Activated CD8-positive, alpha-beta T cell treated with anti-CD3 and anti-CD28 coated beads for 36 hours (primary cell): ENCODE measurements at regions not wholly inside any gene's neighbourhood (a gene's known extent, or its start where the extent isn't known, plus 50 kb on each side); places are given as distances from the start of the nearest gene placed in this dataset.

Source experiments
- ATAC-seq: fragments of 200-7000 bp; cut with Tn5 transposase; one replicate; pipeline ENCODE4 v1.10.0; 2021; ENCODE audit warnings: mild to moderate bottlenecking, moderate library complexity
- CTCF ChIA-PET: fragments of 350-600 bp; sonication (Branson Sonifier 250); formaldehyde crosslinking; loops from one replicate; lab custom pipeline; 2021; ENCODE audit warnings: antibody characterized with exemption; lab: Charles Lee
- POLR2A ChIA-PET: fragments of 350-600 bp; sonication (Branson Sonifier 250); formaldehyde crosslinking; loops from one replicate; lab custom pipeline; 2021; ENCODE audit warnings: antibody characterized with exemption; lab: Charles Lee
- DNase-seq: peaks from one replicate; pipeline ENCODE4 v3.0.0-alpha.2; 2020
- H3K27ac Mint-ChIP-seq: one replicate; pipeline ENCODE4 v1.8.0; 2021; ENCODE audit warnings: mild to moderate bottlenecking, mixed read lengths
- H3K27me3 Mint-ChIP-seq: one replicate; pipeline ENCODE4 v1.8.0; 2021; ENCODE audit warnings: mixed read lengths
- H3K36me3 Mint-ChIP-seq: one replicate; pipeline ENCODE4 v1.8.0; 2021; ENCODE audit warnings: low read depth, mixed read lengths
- H3K4me1 Mint-ChIP-seq: one replicate; pipeline ENCODE4 v1.8.0; 2021; ENCODE audit warnings: low read depth, mixed read lengths
- H3K4me3 Mint-ChIP-seq: one replicate; pipeline ENCODE4 v1.8.0; 2021; ENCODE audit warnings: mild to moderate bottlenecking, moderate library complexity, mixed read lengths
- H3K9me3 Mint-ChIP-seq: one replicate; pipeline ENCODE4 v1.8.0; 2021; ENCODE audit warnings: mixed read lengths
- intact Hi-C: fragments of 100-400 bp; cut with micrococcal nuclease; formaldehyde crosslinking; loops from one replicate; pipeline ENCODE4 v1.10.0; 2022
- TF ChIP-seq, protein P1 (sequence below): fragments of 200-600 bp; IDR thresholded peaks from one replicate; pipeline ENCODE4 v1.8.0; 2022; ENCODE audit warnings: antibody characterized with exemption, mild to moderate bottlenecking

DNA sequence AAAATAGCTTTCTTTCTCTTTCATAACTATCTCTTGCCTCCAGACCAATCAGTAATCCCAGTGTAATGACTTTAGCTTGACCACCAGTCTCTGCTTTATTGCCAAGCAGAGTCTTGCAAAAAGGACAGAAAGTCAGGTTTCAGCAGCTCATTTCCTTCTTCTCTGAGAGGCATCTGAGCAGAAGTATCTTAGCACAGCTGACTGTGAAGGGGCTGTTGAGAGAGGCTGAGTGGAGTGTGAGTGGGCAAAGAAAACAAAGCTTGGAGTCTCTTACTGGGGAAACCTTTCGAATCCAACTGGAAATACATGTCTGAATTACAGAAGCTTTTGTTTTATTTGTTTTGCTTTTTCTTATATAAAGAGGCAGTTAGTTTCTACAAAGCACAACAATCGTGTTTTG lies 170.3 kb upstream of the IGFBP7 start:
- Mint-ChIP-seq H3K4me1 (no peaks in the 10 kb centered on the region), H3K9me3 (no peaks in the 10 kb centered on the region), H3K27ac (no peak overlapping the region), H3K4me3 (no peak overlapping the region), H3K36me3 (no peaks in the 10 kb centered on the region), H3K27me3 (peaks cover 7% of the 10 kb centered on the region)
- ChIA-PET CTCF (no interaction called here), POLR2A (no interaction called here)
- DNase-seq: no peak
- TF ChIP-seq, protein P1, sequence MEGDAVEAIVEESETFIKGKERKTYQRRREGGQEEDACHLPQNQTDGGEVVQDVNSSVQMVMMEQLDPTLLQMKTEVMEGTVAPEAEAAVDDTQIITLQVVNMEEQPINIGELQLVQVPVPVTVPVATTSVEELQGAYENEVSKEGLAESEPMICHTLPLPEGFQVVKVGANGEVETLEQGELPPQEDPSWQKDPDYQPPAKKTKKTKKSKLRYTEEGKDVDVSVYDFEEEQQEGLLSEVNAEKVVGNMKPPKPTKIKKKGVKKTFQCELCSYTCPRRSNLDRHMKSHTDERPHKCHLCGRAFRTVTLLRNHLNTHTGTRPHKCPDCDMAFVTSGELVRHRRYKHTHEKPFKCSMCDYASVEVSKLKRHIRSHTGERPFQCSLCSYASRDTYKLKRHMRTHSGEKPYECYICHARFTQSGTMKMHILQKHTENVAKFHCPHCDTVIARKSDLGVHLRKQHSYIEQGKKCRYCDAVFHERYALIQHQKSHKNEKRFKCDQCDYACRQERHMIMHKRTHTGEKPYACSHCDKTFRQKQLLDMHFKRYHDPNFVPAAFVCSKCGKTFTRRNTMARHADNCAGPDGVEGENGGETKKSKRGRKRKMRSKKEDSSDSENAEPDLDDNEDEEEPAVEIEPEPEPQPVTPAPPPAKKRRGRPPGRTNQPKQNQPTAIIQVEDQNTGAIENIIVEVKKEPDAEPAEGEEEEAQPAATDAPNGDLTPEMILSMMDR: no peak
- intact Hi-C loops: no loop called here
- no peak for ATAC-seq

DNA sequence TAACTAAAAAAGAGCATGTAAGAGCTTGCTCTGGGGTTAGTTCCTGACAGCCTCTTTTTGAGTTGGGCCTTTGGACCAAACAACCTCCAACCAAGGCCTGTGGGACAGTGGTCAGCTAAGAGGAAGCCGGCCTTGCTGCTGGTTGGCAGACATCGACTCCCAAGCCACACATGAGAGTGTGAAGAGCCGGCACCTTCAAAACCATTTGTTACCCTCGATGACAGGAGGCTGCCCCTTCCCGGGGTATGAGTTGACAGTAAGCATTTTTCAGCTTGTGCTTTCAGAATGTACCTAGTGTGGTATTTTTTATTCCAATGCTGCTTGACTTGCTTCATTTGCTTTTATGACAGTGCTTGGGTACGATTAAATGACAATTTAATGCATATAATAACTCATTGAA lies 168.6 kb upstream of the IGFBP7 start:
- H3K27ac Mint-ChIP-seq: no peak overlapping the region
- DNase-seq (no peak), ATAC-seq (no peak)
- H3K4me3 Mint-ChIP-seq: no peak overlapping the region
- intact Hi-C loops: no loop called here
- H3K4me1 Mint-ChIP-seq: no peaks in the 10 kb centered on the region
- H3K36me3 Mint-ChIP-seq: no peaks in the 10 kb centered on the region
- H3K9me3 Mint-ChIP-seq: no peaks in the 10 kb centered on the region
- ChIA-PET CTCF (no interaction called here), POLR2A (no interaction called here)
- TF ChIP-seq, protein P1: no peak
- H3K27me3 Mint-ChIP-seq: peaks cover 7% of the 10 kb centered on the region

DNA sequence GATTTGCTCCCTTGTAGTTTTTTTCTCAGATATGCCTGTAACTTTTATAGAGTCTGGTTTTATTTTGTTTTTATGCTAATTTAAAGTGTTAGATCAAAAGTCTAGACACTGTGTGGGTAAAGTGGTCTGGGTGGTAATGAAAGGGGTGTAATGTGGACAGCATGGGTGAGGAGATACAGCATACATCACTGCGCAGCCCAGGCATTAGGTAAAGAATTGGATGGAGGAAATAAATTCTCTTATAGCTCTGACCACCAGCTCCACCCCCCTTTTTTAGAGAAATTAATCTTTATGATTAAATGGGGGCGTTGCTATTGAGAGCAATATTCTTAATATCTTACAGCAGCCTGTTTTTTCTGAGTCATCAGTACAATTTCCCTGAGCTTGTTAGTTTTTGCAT lies 163.9 kb upstream of the IGFBP7 start:
- peaks cover 2% of the 10 kb centered on the region for H3K27me3 Mint-ChIP-seq
- H3K27ac Mint-ChIP-seq: no peak overlapping the region
- TF ChIP-seq, protein P1: no peak
- ATAC-seq: no peak
- no peaks in the 10 kb centered on the region for H3K9me3 Mint-ChIP-seq
- no peaks in the 10 kb centered on the region for H3K4me1 Mint-ChIP-seq
- CTCF ChIA-PET: interaction anchor here (2.0 kb wide), 1 partner anchor 109 kb away, joined by 6 read pairs; no protein-coding TSS in a partner anchor
- no peak overlapping the region for H3K4me3 Mint-ChIP-seq
- intact Hi-C loops: no loop called here
- POLR2A ChIA-PET: no interaction called here
- DNase-seq: no peak
- no peaks in the 10 kb centered on the region for H3K36me3 Mint-ChIP-seq

DNA sequence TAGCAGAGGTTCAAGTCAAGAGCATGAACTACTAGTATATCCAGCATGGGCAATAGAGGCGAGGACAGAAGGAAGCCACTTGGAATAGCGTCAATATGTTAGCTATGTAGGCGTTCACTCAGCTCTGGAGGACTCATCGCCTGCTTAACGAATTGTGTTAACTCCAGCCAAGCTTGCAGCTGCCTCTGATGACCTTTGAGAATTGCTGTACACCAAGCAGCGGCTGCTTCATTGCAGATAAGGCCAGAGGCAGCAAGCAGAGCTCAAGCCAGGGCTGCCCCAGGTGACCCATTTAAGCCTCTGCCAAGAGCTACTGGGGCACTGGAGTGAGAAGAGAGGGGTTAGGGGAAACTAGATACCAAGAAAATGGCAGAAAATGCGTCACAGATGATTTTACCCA lies 160.2 kb upstream of the IGFBP7 start:
- H3K27me3 Mint-ChIP-seq: peaks cover 2% of the 10 kb centered on the region
- intact Hi-C loops: no loop called here
- H3K27ac Mint-ChIP-seq: no peak overlapping the region
- H3K4me1 Mint-ChIP-seq: no peaks in the 10 kb centered on the region
- TF ChIP-seq, protein P1: no peak
- DNase-seq (no peak), ATAC-seq (no peak)
- ChIA-PET POLR2A (no interaction called here), CTCF (interaction anchor here (0.9 kb wide), 1 partner anchor 107 kb away, joined by 5 read pairs; no protein-coding TSS in a partner anchor)
- H3K36me3 Mint-ChIP-seq: no peaks in the 10 kb centered on the region
- no peak overlapping the region for H3K4me3 Mint-ChIP-seq
- no peaks in the 10 kb centered on the region for H3K9me3 Mint-ChIP-seq

DNA sequence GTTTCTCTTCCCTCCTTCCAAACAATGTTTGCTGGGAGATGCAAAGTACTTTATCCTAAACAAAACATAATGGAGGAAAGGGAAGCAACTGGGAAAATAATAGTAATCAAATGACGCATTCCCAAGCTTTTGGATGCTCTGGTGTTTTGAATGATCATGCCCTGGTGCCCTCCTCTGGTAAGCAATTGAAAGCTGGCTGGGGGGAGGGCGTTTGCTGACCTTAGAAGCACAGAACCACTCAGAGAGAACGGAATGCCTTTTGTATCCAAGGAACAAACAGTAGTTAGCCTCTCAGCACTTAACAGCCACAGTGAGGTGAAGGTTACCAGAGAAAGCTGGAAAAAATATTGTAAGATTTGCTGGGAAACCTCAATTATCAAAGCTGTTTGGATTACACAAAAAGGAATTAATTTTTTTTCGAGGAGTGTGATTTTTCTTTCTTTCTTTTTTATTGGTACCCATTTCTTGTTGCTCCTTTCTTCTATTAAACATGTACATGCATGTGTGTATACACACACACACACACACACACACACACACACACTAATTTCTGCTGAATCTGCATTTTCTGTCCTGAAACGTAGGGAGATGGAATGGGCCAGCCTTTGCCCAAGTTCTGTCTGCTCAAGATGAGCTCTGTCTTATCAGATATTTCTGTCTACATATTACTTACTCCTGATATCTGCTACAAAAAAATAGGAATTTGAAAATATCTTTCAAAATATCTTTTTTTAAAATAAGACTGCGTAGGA lies 155.8 kb upstream of the IGFBP7 start:
- Mint-ChIP-seq H3K4me3 (no peak overlapping the region), H3K9me3 (peaks cover 5% of the 10 kb centered on the region), H3K4me1 (no peaks in the 10 kb centered on the region), H3K27me3 (peaks cover 7% of the 10 kb centered on the region), H3K36me3 (no peaks in the 10 kb centered on the region), H3K27ac (no peak overlapping the region)
- DNase-seq (no peak), ATAC-seq (no peak)
- TF ChIP-seq, protein P1: no peak
- ChIA-PET POLR2A (no interaction called here), CTCF (interaction anchor here (1.2 kb wide), 1 partner anchor 103 kb away, joined by 4 read pairs; no protein-coding TSS in a partner anchor)
- intact Hi-C loops: no loop called here
